ENCODE measurements at regions not wholly inside any gene's neighbourhood (a gene's known extent, or its start where the extent isn't known, plus 50 kb on each side); places are given as distances from the start of the nearest gene placed in this dataset.

GRCh38 chr10:36416513-36416912, 708.9 kb upstream of the ANKRD30A start:
- H2AK5ac ChIP-seq (ENCODE audit: low read depth, low read length): no peak overlapping the region
- no peak overlapping the region for H3K4me2 ChIP-seq (ENCODE audit: insufficient read depth in 1 of 2, low read depth in 2 of 2, low read length in 2 of 2)
- CTCF ChIA-PET (ENCODE audit: partially characterized antibody): no interaction called here
- FAIRE-seq: no peak
- H3K79me2 ChIP-seq (ENCODE audit: control insufficient read depth in 1 of 2, insufficient read depth in 2 of 2, low read length in 2 of 2): no peaks in the 10 kb centered on the region
- H2AFZ ChIP-seq (ENCODE audit: low read length): no peak overlapping the region
- H3K4ac ChIP-seq (replicated peaks; ENCODE audit: insufficient read length, low read depth, low read length): no peak overlapping the region
- no peak overlapping the region for H2BK12ac ChIP-seq (ENCODE audit: low read depth, low read length)
- H3K23ac ChIP-seq (ENCODE audit: insufficient read length): no peak overlapping the region
- no peak overlapping the region for H3K14ac ChIP-seq (ENCODE audit: insufficient read length)
- POLR2A ChIA-PET (ENCODE audit: partially characterized antibody): no interaction called here
- H4K5ac ChIP-seq (ENCODE audit: insufficient read length, low read depth, low read length): no peak overlapping the region
- no peak overlapping the region for H2BK120ac ChIP-seq (replicated peaks; ENCODE audit: low read depth, low read length)
- H3K18ac ChIP-seq (ENCODE audit: extremely low read depth, low read length): no peak overlapping the region
- H4K8ac ChIP-seq (ENCODE audit: extremely low read depth, insufficient read depth, low read length): no peak overlapping the region
- no peaks in the 10 kb centered on the region for H3K23me2 ChIP-seq (ENCODE audit: low read depth, low read length)
- H3K27ac ChIP-seq (ENCODE audit: low read depth, low read length): no peak overlapping the region
- H2BK20ac ChIP-seq (ENCODE audit: low read length): no peak overlapping the region
- H3K79me1 ChIP-seq (ENCODE audit: low read depth, low read length): no peaks in the 10 kb centered on the region
- no peak overlapping the region for H2BK15ac ChIP-seq (ENCODE audit: low read length)
- no peak overlapping the region for H2BK5ac ChIP-seq (ENCODE audit: low read depth, low read length)
- no peaks in the 10 kb centered on the region for H3K27me3 ChIP-seq (replicated peaks in 1 of 4; ENCODE audit: control insufficient read depth in 3 of 4, extremely low read depth in 1 of 4, insufficient read depth in 3 of 4, low read length in 3 of 4)
- TF ChIP-seq CREB1 (IDR thresholded peaks at IDR 0.05): no peak
- no peak for TF ChIP-seq SP2 (IDR thresholded peaks at IDR 0.05; ENCODE audit: low read length)
- no peak for TF ChIP-seq EP300 (IDR thresholded peaks at IDR 0.05; ENCODE audit: borderline replicate concordance in 1 of 2, low read depth in 2 of 2, low read length in 2 of 2)
- TF ChIP-seq SUZ12 (IDR thresholded peaks at IDR 0.05; ENCODE audit: low read length): no peak
- no peak for TF ChIP-seq CBX5 (IDR thresholded peaks at IDR 0.05; ENCODE audit: low read depth, low read length)
- TF ChIP-seq MAX (IDR thresholded peaks at IDR 0.05): no peak
- TF ChIP-seq, protein P1, sequence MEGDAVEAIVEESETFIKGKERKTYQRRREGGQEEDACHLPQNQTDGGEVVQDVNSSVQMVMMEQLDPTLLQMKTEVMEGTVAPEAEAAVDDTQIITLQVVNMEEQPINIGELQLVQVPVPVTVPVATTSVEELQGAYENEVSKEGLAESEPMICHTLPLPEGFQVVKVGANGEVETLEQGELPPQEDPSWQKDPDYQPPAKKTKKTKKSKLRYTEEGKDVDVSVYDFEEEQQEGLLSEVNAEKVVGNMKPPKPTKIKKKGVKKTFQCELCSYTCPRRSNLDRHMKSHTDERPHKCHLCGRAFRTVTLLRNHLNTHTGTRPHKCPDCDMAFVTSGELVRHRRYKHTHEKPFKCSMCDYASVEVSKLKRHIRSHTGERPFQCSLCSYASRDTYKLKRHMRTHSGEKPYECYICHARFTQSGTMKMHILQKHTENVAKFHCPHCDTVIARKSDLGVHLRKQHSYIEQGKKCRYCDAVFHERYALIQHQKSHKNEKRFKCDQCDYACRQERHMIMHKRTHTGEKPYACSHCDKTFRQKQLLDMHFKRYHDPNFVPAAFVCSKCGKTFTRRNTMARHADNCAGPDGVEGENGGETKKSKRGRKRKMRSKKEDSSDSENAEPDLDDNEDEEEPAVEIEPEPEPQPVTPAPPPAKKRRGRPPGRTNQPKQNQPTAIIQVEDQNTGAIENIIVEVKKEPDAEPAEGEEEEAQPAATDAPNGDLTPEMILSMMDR (IDR thresholded peaks at IDR 0.05; ENCODE audit: control extremely low read depth in 1 of 3, insufficient read depth in 1 of 3, low read depth in 1 of 3, low read length in 3 of 3): no peak
- no peak for TF ChIP-seq EZH2 (IDR thresholded peaks at IDR 0.05; ENCODE audit: low read depth, low read length, severe bottlenecking)
- no peak for TF ChIP-seq NANOG (IDR thresholded peaks at IDR 0.05; ENCODE audit: insufficient read depth, low read depth, low read length, poor library complexity, severe bottlenecking)
- TF ChIP-seq KDM1A (IDR thresholded peaks at IDR 0.05; ENCODE audit: borderline replicate concordance, low read length): no peak
- TF ChIP-seq TAF1 (IDR thresholded peaks at IDR 0.05; ENCODE audit: low read depth, low read length): no peak
- no peak for TF ChIP-seq RNF2 (IDR thresholded peaks at IDR 0.05; ENCODE audit: borderline replicate concordance, low read depth, low read length, missing control alignments, poor library complexity, severe bottlenecking)
- no peak overlapping the region for H4K91ac ChIP-seq (replicated peaks; ENCODE audit: insufficient read length, low read length)
- no peak overlapping the region for H3K56ac ChIP-seq (replicated peaks; ENCODE audit: insufficient read length, low read depth, low read length)
- H3K9me3 ChIP-seq (ENCODE audit: insufficient read depth in 2 of 2, low read depth in 1 of 2, low read length in 1 of 2): no peaks in the 10 kb centered on the region
- H3K4me1 ChIP-seq (replicated peaks in 1 of 4; ENCODE audit: control insufficient read depth in 3 of 4, insufficient read depth in 4 of 4, low read length in 3 of 4): no peaks in the 10 kb centered on the region
- no peaks in the 10 kb centered on the region for H3K36me3 ChIP-seq (ENCODE audit: control insufficient read depth in 2 of 4, insufficient read depth in 4 of 4, low read length in 3 of 4)
- DNase-seq (ENCODE audit: low read depth in 1 of 2, low spot score in 2 of 2): no peak
- H3K9ac ChIP-seq (replicated peaks in 1 of 4; ENCODE audit: extremely low read depth in 1 of 4, low read depth in 3 of 4, low read length in 3 of 4): no peak overlapping the region
- no peaks in the 10 kb centered on the region for H4K20me1 ChIP-seq (replicated peaks in 1 of 2; ENCODE audit: control insufficient read depth in 1 of 2, insufficient read depth in 2 of 2, low read length in 2 of 2)
- 90% methylated on average over 1 of the region's 1 CpG; no CpG with 5 or more reads in 1 of the 2 experiments for WGBS, 2 experiments (ENCODE audit: extremely low coverage in 1 of 2, insufficient coverage in 1 of 2, insufficient read length in 1 of 2, insufficient replicate concordance in 2 of 2, low coverage in 1 of 2, low lambda C conversion rate in 2 of 2, missing lambda C conversion rate in 1 of 2)
- no peak overlapping the region for H3K4me3 ChIP-seq (ENCODE audit: extremely low read depth in 1 of 4, insufficient read depth in 2 of 4, low read depth in 3 of 4, low read length in 4 of 4)
